SK-N-SH treated with all-trans-retinoic acid at 6 μM for 48 hours (cell line): ENCODE measurements at regions not wholly inside any gene's neighbourhood (a gene's known extent, or its start where the extent isn't known, plus 50 kb on each side); places are given as distances from the start of the nearest gene placed in this dataset.

Source experiments
- BACH2 ChIP-seq: fragments of 250-450 bp; sonication (Bioruptor Pico); IDR thresholded peaks from 2 replicates; pipeline ENCODE4 v1.9.0; 2021; ENCODE audit warnings: mild to moderate bottlenecking, borderline replicate concordance
- CSRNP3 ChIP-seq: fragments of 250-450 bp; sonication (Bioruptor Pico); IDR thresholded peaks from 2 replicates; pipeline ENCODE4 v1.5.1; 2021; ENCODE audit warnings: mild to moderate bottlenecking, moderate library complexity
- ISL1 ChIP-seq: fragments of 250-450 bp; sonication (Bioruptor Pico); IDR thresholded peaks from 2 replicates; pipeline ENCODE4 v2.1.2; 2022; ENCODE audit warnings: mild to moderate bottlenecking, moderate library complexity
- PPARA ChIP-seq: fragments of 250-450 bp; sonication (Bioruptor Pico); IDR thresholded peaks from 2 replicates; pipeline ENCODE4 v1.5.0; 2020; ENCODE audit warnings: mild to moderate bottlenecking, borderline replicate concordance
- RARB ChIP-seq: fragments of 250-450 bp; sonication (Bioruptor Pico); IDR thresholded peaks from 2 replicates; pipeline ENCODE4 v1.8.0; 2021; ENCODE audit warnings: mild to moderate bottlenecking, moderate library complexity
- TCF4 ChIP-seq: fragments of 250-450 bp; sonication (Bioruptor Pico); IDR thresholded peaks from 2 replicates; pipeline ENCODE4 v1.8.0; 2021; ENCODE audit warnings: mild to moderate bottlenecking, moderate library complexity, borderline replicate concordance
- ZC3H10 ChIP-seq: fragments of 250-450 bp; sonication (Bioruptor Pico); IDR thresholded peaks from 2 replicates; pipeline ENCODE4 v1.5.1; 2021; ENCODE audit warnings: mild to moderate bottlenecking, moderate library complexity
- ZFP3 ChIP-seq: fragments of 250-450 bp; sonication (Bioruptor Pico); IDR thresholded peaks from 2 replicates; pipeline ENCODE4 v1.5.0; 2020; ENCODE audit warnings: mild to moderate bottlenecking, moderate library complexity
- ZFP30 ChIP-seq: fragments of 450-650 bp; formaldehyde crosslinking; IDR thresholded peaks from 2 replicates; pipeline ENCODE4 v1.5.0; 2022; ENCODE audit warnings: mild to moderate bottlenecking, moderate library complexity
- ZNF8 ChIP-seq: fragments of 450-650 bp; formaldehyde crosslinking; IDR thresholded peaks from 2 replicates; pipeline ENCODE4 v1.5.0; 2020; ENCODE audit warnings: mild to moderate bottlenecking, moderate library complexity
- TF ChIP-seq, protein P1 (sequence below): fragments of 250-450 bp; sonication (Bioruptor Pico); IDR thresholded peaks from 2 replicates; pipeline ENCODE4 v1.5.0; 2020; ENCODE audit warnings: mild to moderate bottlenecking, moderate library complexity
- TF ChIP-seq, protein P2 (sequence below): fragments of 250-450 bp; sonication (Bioruptor Pico); IDR thresholded peaks from 2 replicates; pipeline ENCODE4 v1.8.0; 2021; ENCODE audit warnings: low read depth, mild to moderate bottlenecking, moderate library complexity, borderline replicate concordance

- no peak for TF ChIP-seq CSRNP3 (CRISPR knock-in tag)
- TF ChIP-seq ZFP30 (CRISPR knock-in tag), result no peak
- no peak for TF ChIP-seq ISL1
- TF ChIP-seq ZNF8, result no peak
- TF ChIP-seq ZC3H10 (CRISPR knock-in tag), result no peak
- no peak for TF ChIP-seq PPARA (CRISPR knock-in tag)
- TF ChIP-seq ZFP3 (CRISPR knock-in tag), result no peak
- no peak for TF ChIP-seq TCF4 (CRISPR knock-in tag)
- no peak for TF ChIP-seq RARB (CRISPR knock-in tag)
- TF ChIP-seq, protein P1, sequence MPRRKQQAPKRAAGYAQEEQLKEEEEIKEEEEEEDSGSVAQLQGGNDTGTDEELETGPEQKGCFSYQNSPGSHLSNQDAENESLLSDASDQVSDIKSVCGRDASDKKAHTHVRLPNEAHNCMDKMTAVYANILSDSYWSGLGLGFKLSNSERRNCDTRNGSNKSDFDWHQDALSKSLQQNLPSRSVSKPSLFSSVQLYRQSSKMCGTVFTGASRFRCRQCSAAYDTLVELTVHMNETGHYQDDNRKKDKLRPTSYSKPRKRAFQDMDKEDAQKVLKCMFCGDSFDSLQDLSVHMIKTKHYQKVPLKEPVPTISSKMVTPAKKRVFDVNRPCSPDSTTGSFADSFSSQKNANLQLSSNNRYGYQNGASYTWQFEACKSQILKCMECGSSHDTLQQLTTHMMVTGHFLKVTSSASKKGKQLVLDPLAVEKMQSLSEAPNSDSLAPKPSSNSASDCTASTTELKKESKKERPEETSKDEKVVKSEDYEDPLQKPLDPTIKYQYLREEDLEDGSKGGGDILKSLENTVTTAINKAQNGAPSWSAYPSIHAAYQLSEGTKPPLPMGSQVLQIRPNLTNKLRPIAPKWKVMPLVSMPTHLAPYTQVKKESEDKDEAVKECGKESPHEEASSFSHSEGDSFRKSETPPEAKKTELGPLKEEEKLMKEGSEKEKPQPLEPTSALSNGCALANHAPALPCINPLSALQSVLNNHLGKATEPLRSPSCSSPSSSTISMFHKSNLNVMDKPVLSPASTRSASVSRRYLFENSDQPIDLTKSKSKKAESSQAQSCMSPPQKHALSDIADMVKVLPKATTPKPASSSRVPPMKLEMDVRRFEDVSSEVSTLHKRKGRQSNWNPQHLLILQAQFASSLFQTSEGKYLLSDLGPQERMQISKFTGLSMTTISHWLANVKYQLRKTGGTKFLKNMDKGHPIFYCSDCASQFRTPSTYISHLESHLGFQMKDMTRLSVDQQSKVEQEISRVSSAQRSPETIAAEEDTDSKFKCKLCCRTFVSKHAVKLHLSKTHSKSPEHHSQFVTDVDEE (CRISPR knock-in tag), result no peak
- TF ChIP-seq, protein P2, sequence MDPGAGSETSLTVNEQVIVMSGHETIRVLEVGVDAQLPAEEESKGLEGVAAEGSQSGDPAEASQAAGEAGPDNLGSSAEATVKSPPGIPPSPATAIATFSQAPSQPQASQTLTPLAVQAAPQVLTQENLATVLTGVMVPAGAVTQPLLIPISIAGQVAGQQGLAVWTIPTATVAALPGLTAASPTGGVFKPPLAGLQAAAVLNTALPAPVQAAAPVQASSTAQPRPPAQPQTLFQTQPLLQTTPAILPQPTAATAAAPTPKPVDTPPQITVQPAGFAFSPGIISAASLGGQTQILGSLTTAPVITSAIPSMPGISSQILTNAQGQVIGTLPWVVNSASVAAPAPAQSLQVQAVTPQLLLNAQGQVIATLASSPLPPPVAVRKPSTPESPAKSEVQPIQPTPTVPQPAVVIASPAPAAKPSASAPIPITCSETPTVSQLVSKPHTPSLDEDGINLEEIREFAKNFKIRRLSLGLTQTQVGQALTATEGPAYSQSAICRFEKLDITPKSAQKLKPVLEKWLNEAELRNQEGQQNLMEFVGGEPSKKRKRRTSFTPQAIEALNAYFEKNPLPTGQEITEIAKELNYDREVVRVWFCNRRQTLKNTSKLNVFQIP (CRISPR knock-in tag), result no peak
- TF ChIP-seq BACH2, result no peak
Measured at GRCh38 chr4:162909952-162910351, 256.7 kb downstream of the NAF1 start.
